Skeletal muscle tissue (tissue), 3 donors: ENCODE measurements at regions not wholly inside any gene's neighbourhood (a gene's known extent, or its start where the extent isn't known, plus 50 kb on each side); places are given as distances from the start of the nearest gene placed in this dataset.
"Not testable (repeated sequence)": the region's sequence is repeated elsewhere in the genome, so short reads cannot be mapped to it uniquely, and the experiment has no call there.

Experiments
- H3K27ac ChIP-seq: one replicate; pipeline ENCODE4 v1.7.0; 2013; ENCODE audit warnings: mild to moderate bottlenecking, low read depth, low read length, inconsistent platforms
- H3K27me3 ChIP-seq, 3 donors: one replicate each; pipeline ENCODE4 v1.7.0; 2013; ENCODE audit warnings: low read length in 3 of 3; ENCODE audit not compliant: control insufficient read depth in 3 of 3, insufficient read depth in 3 of 3
- H3K36me3 ChIP-seq, 3 donors: one replicate each; pipeline ENCODE4 v1.7.0; 2013; ENCODE audit warnings: low read length in 3 of 3; ENCODE audit not compliant: control insufficient read depth in 3 of 3, insufficient read depth in 3 of 3
- H3K4me1 ChIP-seq, 3 donors: one replicate each; pipeline ENCODE4 v1.7.0; 2013; ENCODE audit warnings: low read length in 3 of 3, mild to moderate bottlenecking in 3 of 3; ENCODE audit not compliant: control insufficient read depth in 3 of 3, insufficient read depth in 3 of 3
- H3K4me3 ChIP-seq, 3 donors: one replicate each; pipeline ENCODE4 v1.7.0; 2013; ENCODE audit warnings: low read length in 3 of 3
- H3K9ac ChIP-seq, 3 donors: one replicate each; pipeline ENCODE4 v1.7.0; 2013; ENCODE audit warnings: low read length in 3 of 3, mild to moderate bottlenecking in 3 of 3, moderate library complexity in 2 of 3, low read depth in 1 of 3
- H3K9me3 ChIP-seq, 3 donors: one replicate each; pipeline ENCODE4 v1.7.0; 2013; ENCODE audit warnings: low read length in 3 of 3; ENCODE audit not compliant: control insufficient read depth in 3 of 3
- donor health status: Osteomylitis.

DNA sequence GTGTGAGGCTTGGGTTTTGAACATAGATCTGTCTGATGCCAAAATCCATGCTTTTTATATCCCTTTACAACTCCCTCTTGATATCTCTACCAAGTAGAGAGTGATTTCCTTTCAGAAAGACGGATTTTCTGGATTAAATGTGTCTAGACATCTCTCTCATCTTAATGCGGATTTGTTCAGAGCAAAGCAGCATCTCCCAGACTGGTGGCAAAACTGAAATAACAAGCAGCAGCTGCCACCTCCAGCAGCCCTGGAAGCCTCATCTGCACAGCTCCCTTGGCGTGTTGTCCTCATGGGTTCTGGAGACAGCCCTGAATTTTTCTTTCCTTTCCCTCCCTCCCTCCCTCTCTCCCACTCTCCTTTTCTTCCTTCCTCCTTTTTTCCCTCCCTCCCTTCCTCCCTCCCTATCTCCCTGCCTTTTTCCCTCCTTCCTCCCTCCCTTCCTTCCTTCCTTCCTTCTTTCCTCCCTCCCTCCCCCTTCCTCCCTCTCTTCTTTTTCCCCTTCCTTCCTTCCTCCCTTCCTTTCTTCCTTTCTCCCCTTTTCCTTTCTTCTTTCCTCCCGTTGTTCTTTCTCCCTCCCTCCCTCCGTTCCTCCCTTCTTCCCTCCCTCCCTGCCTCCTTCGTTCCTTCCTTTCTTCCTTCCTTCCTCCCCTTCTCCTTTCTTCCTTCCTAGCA is 639.9 kb downstream of the TYW1 start:
- Histone ChIP-seq H3K36me3 (no peaks in the 10 kb centered on the region), H3K4me1 (no peaks in the 10 kb centered on the region), H3K27ac (no peak overlapping the region), H3K4me3 (no peak overlapping the region), H3K27me3 (peaks cover 0 to 13% (median 2%) of the 10 kb centered on the region in 3 donors), H3K9me3 (no peaks in the 10 kb centered on the region), H3K9ac (no peak overlapping the region)

GRCh38 chr7:67637023-67637358 is 640.4 kb downstream of the TYW1 start:
- Histone ChIP-seq H3K27me3 (peaks cover 0 to 9% (median 2%) of the 10 kb centered on the region in 3 donors), H3K36me3 (no peaks in the 10 kb centered on the region), H3K9ac (no peak overlapping the region)

DNA sequence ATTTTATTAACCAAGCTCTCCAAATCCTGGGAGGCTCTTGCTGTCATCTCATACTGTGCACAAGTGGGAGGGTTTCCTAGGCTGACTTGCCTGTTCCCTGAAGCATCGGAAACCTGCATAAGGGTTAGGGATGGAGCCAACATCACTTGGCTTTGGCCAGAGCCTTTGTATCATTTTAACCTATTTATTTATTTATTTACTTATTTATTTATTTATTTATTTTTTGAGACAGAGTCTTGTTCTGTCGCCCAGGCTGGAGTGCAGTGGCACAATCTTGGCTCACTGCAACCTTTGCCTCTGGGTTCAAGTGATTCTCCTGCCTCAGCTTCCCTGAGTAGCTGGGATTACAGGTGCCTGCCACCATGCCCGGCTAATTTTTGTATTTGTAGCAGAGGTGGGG is 645.9 kb downstream of the TYW1 start:
- not testable (repeated sequence) for H3K27ac ChIP-seq, H3K4me1 ChIP-seq, H3K27me3 ChIP-seq, H3K9me3 ChIP-seq, H3K9ac ChIP-seq, H3K4me3 ChIP-seq, H3K36me3 ChIP-seq

More at GRCh38 chr7:67637023-67637358, 640.4 kb downstream of the TYW1 start:
- no peak overlapping the region for H3K4me3 ChIP-seq
- H3K4me1 ChIP-seq, result no peaks in the 10 kb centered on the region
- H3K9me3 ChIP-seq, result no peaks in the 10 kb centered on the region
- no peak overlapping the region for H3K27ac ChIP-seq

DNA sequence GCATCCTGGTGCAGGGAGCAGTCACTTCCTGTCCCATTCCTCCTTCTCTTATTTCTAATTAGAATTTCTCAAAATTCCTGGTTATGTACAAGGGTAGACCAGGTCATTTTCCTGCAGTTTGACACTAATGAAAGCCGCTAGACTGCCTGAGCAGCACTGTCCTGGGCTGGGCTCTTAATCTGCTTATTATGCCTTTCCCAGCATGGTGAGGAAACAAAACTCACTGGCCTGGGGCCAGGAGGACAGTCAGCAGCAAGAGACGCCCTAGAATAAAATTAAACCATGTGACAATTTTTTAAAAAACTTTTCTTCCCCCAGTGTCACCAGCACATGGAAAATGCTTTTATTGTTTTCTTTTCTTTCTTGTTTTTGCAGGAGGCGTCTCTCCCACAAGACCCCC is 647.5 kb downstream of the TYW1 start:
- no peaks in the 10 kb centered on the region for H3K9me3 ChIP-seq
- no peak overlapping the region for H3K27ac ChIP-seq
- no peaks in the 10 kb centered on the region for H3K36me3 ChIP-seq
- no peak overlapping the region for H3K4me3 ChIP-seq
- H3K9ac ChIP-seq, result no peak overlapping the region
- no peaks in the 10 kb centered on the region for H3K4me1 ChIP-seq
- H3K27me3 ChIP-seq, result peaks cover 0 to 2% (median 0%) of the 10 kb centered on the region in 3 donors

DNA sequence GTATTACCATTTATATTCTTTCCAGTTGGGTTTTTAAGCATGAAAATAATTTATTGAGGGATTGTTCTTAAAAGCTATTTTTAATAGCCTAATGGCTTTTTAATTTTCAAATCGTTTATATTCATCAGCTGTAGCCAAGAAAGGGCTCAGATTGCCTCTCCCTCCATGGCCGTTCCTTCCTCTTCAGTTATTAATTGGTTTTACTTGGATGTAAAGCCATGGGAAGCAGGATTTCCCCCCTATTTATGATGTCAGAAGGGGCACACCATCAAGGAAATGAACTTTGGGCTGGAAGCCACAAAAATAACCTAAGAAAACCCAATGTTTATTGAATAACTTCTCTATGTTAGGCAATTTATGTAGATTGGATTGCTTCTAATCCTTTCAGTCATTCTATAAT is 656.3 kb downstream of the TYW1 start:
- H3K36me3 ChIP-seq, result no peaks in the 10 kb centered on the region
- H3K27ac ChIP-seq, result no peak overlapping the region
- peaks cover 0 to 3% (median 0%) of the 10 kb centered on the region in 3 donors for H3K4me1 ChIP-seq
- H3K9me3 ChIP-seq, result no peaks in the 10 kb centered on the region
- H3K9ac ChIP-seq, result no peak overlapping the region
- H3K4me3 ChIP-seq, result no peak overlapping the region
- H3K27me3 ChIP-seq, result no peaks in the 10 kb centered on the region

GRCh38 chr7:67653856-67654454 is 657.3 kb downstream of the TYW1 start:
- H3K36me3 ChIP-seq, result no peaks in the 10 kb centered on the region
- no peak overlapping the region for H3K4me3 ChIP-seq
- H3K9me3 ChIP-seq, result no peaks in the 10 kb centered on the region
- H3K9ac ChIP-seq, result no peak overlapping the region
- H3K4me1 ChIP-seq, result peaks cover 0 to 3% (median 0%) of the 10 kb centered on the region in 3 donors
- no peaks in the 10 kb centered on the region for H3K27me3 ChIP-seq
- H3K27ac ChIP-seq, result no peak overlapping the region

GRCh38 chr7:67654642-67655041 is 658.0 kb downstream of the TYW1 start:
- no peak overlapping the region for H3K4me3 ChIP-seq
- H3K9me3 ChIP-seq, result no peaks in the 10 kb centered on the region
- no peak overlapping the region for H3K9ac ChIP-seq
- H3K27ac ChIP-seq, result no peak overlapping the region
- H3K36me3 ChIP-seq, result no peaks in the 10 kb centered on the region
- peaks cover 0 to 3% (median 0%) of the 10 kb centered on the region in 3 donors for H3K4me1 ChIP-seq
- no peaks in the 10 kb centered on the region for H3K27me3 ChIP-seq

DNA sequence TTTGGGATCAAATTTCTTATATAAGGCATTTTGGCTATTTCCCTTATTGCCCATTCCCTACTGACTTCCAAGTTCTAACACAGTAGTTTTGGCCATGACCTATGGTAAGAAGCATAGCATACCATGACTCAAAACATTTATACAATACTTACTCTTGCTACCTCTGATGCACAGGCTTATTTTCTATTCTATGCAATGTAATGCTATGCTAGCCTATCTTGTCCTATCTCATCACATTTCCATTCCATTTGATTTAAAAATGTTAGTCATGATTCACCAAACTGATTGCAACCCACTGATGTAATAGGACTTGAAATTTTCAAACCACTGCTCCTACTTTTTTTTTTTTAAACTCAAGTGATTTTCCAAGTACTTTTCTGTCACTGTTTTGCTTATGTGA is 658.5 kb downstream of the TYW1 start:
- Histone ChIP-seq H3K27me3 (no peaks in the 10 kb centered on the region), H3K9me3 (no peaks in the 10 kb centered on the region), H3K4me1 (peaks cover 0 to 3% (median 0%) of the 10 kb centered on the region in 3 donors), H3K27ac (no peak overlapping the region), H3K4me3 (no peak overlapping the region), H3K9ac (no peak overlapping the region), H3K36me3 (no peaks in the 10 kb centered on the region)

DNA sequence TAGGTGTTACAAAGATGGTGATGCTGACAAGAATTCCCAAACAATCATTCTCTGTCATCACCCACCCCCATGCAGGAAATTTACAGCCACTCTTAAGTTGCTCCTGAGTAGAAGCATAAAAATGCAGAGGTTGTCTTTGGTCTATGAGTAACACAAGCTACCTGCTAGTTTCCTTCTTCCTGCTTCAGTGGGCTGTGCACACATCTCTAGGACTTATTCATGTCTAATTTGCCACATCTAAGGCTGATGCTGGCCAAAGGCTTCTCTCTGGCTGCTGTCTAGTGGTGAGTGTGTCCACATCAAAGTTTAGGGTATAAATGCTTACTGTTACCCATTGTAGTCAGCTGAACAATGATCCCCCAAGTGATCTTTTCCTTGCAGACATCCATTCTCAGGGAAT is 662.5 kb downstream of the TYW1 start:
- H3K27ac ChIP-seq, result no peak overlapping the region
- no peaks in the 10 kb centered on the region for H3K9me3 ChIP-seq
- no peaks in the 10 kb centered on the region for H3K36me3 ChIP-seq
- H3K27me3 ChIP-seq, result peaks cover 0 to 3% (median 0%) of the 10 kb centered on the region in 3 donors
- peaks cover 0 to 2% (median 0%) of the 10 kb centered on the region in 3 donors for H3K4me1 ChIP-seq
- H3K9ac ChIP-seq, result no peak overlapping the region
- no peak overlapping the region for H3K4me3 ChIP-seq

DNA sequence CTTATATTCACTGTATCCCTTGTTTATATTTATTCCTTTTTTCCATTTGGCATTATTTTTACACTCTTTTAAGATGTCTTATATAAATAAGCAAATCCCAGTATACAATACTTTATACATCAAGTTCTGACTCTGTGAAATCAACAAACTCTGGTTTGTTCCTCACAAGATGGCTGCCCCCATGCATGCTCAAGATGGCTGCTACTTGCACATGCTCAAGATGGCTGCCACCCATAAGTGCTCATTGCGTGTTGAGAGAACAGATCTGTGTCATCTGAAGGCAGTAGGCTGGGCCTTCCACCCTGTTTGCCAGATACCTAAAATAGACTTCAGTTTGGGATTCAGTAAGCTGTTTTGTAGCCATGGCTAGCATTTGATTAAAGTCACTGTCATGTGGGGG is 666.2 kb downstream of the TYW1 start:
- no peak overlapping the region for H3K4me3 ChIP-seq
- no peaks in the 10 kb centered on the region for H3K36me3 ChIP-seq
- H3K9ac ChIP-seq, result no peak overlapping the region
- H3K27me3 ChIP-seq, result peaks cover 0 to 3% (median 0%) of the 10 kb centered on the region in 3 donors
- H3K9me3 ChIP-seq, result no peaks in the 10 kb centered on the region
- H3K27ac ChIP-seq, result no peak overlapping the region
- no peaks in the 10 kb centered on the region for H3K4me1 ChIP-seq
